NCI-H146 treated with DMSO at 0.1 percent for 48 hours (cell line): ENCODE measurements at regions not wholly inside any gene's neighbourhood (a gene's known extent, or its start where the extent isn't known, plus 50 kb on each side); places are given as distances from the start of the nearest gene placed in this dataset.

Experiments used
- DNase-seq: peaks from one replicate; lab custom pipeline; 2025; ENCODE audit not compliant: unreplicated experiment; lab: John Stamatoyannopoulos, UW

DNA sequence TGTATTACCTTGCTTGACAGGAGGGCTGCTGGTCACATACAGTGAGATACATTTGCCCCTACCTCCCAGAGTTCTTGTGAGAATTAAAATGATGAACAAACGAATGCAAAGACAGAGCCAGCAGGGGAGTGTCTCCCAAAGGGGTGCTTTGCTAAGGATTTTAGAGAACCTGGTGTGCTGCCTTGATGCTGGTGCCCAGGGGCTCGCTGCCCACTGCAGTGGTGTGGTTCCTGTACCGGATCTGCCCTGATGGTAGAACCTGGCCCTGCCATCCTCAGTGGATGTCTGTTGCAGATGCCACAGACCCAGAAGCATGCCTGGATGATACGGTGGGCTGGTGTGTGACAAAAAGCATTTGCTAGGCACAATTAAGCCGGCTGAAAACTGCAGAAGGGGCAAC is 414.8 kb upstream of the HS6ST1 start:
- DNase-seq, result no peak

DNA sequence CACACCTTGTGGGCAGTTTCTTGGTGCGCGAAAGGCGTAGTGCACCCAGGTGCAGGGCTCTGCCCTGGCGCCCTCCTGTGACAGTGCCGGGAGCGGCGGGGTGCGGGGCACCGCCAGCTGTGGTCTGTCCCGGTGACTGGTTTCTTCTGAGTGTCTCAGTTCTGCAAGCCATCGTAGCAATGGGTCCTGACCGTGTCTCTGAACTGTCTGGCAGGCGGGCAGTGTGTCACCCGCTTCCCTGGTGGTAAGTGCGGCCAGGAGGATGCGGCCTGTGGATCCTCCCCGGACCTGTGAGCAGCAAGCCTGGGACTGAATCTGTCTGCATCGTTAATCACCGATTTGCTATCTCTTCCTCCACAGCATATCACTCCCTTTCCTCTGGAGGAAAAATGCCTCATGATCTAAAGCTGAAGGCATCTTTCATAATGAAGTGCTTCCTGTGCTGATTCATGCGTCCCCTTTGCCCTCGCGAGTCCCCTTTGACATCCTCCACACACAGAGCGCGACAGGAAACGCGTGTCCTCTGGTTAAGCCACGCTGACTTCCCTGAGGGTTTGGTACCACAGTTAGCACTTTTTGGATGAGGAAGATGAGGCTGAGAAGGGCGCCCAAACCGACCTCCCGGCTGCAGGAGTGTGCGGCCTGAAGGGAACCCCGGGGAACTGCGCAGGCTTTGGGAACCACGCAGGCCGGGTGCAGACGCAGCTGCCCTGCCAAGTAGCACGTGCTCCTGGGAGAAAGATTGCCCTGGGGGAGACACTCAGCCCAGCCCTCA is 416.0 kb upstream of the HS6ST1 start:
- no peak for DNase-seq

GRCh38 chr2:128735296-128735960 is 416.8 kb upstream of the HS6ST1 start:
- DNase-seq, result no peak

DNA sequence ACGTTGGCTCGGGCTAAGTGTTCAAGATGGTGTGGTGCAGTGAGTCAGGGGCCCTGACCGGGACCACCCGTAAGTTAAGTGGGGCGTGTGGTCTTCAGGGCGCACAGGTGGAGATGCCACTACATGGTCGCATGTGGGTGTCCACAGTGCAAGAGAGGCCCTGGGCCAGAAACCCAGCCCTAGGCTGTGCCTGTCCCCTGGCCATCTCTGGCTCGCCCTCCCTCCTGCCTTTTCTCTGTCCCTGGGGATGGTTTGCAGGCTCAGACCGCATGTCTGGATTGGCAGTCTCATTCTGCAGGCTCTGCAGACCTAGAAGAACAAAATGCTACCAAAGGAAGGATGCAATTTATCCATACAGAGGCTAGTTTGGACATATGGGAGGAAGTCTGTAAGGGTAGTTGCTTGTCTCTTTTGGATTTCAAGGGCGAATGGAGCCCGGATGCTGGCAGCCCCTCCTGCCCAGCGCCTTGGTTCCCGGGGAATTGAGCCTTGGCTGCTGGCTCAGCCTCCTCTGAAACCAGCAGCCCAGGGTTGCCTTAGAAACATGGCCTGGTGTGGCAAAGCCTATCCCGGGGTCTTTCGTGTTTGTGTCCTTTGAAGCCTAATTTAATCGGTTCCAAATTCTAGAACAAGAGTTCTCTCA is 417.5 kb upstream of the HS6ST1 start:
- DNase-seq, result no peak

DNA sequence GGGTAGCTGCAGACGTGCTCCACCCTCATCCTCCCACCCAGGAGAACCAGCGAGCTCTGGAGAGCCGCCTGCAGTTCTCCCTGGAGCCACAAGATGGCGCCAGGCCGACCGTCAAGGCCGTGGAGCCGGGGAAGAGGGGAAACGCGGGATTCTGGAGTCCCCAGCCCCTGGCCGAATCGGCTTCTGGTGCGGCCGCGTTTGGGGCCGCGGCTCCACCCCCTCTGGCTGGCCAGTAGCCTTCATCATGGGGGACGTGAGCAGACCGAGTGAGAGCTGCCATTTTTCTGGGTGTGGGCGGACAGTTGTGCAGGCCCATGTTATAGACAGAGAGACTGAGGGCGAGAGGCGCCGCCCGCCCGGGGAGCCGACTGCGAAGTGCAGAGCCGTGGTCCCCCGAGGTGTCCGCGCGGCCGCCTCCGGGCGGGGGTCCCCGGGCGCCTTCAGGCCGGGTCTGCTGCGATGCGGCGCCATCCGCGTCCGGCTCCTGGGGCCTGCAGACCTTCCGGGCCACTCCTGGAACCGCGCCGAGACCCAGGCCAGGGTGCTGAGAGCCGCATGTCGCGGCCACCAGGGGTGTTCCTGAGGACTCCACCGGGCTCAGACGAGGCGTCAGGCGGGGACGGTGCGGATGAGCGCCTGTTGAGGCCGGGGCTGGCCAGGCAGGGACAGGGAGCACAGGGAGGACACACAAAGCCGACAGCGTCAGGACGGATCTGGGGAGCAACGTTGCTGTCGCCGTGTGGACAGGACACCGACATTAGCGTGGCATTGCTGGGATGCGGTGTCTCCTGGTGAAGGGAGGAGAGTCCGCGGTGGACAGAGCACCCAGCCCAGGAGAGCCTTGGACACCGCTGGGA is 418.2 kb upstream of the HS6ST1 start:
- no peak for DNase-seq

GRCh38 chr2:128737546-128737826 is 418.8 kb upstream of the HS6ST1 start:
- no peak for DNase-seq

GRCh38 chr2:128738446-128739110 is 419.9 kb upstream of the HS6ST1 start:
- DNase-seq, result no peak

DNA sequence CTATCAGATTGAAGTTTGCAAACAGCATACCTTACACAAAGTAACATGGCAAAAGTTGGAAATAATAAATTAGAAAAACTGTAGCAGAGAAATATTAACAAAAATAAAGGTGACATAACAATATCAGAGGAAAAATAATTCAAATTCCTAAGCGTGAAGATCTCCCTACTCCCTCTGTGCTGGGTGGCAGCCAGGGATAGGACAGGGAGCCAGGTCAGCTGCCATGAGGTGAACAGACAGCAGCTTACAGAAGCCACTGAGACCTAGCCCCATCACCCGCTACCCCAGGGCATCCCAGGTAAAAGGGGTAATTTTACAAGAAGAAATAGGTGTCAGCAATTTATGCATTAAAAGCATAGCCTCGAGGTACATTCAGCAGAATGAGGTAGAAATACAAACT is 423.8 kb upstream of the HS6ST1 start:
- DNase-seq, result no peak

DNA sequence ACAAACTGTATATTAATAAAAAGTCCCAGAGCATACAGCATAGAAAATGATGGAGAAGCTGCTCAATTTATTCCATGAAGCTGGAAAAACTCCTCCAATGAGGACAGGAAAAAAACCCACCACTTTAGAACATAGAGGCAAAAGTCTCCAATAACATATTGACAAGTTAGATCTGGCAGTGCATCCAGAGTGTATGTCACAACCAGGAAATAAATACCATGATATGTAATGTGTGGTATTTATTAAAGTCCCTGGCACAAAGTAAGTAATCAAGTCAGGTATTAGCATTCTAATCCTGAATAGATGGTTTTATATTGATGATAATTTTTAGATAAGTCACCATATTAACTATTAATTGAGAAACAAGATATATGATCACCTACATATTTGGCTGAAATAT is 427.3 kb upstream of the HS6ST1 start:
- DNase-seq, result no peak

DNA sequence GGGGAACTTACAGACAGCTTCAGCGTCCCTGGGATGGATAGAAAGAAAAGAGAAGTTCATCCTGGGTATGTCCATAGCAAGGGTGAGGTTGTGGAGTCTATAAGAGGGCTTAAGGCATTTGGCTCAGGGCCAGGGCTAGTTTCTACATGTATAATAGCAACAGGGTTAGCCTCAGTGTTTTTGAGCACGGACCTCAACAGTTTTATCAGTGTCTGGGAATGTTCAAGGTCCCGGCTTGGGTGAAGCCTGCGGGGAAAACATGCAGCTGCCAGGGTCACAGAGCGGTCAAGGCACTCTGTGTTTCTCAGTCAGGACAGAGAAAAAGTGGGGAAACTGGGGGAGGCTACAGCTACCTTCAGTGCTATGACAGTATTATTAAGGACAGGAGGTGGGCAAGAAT is 427.7 kb upstream of the HS6ST1 start:
- no peak for DNase-seq

GRCh38 chr2:128748336-128748735 is 429.7 kb upstream of the HS6ST1 start:
- no peak for DNase-seq

DNA sequence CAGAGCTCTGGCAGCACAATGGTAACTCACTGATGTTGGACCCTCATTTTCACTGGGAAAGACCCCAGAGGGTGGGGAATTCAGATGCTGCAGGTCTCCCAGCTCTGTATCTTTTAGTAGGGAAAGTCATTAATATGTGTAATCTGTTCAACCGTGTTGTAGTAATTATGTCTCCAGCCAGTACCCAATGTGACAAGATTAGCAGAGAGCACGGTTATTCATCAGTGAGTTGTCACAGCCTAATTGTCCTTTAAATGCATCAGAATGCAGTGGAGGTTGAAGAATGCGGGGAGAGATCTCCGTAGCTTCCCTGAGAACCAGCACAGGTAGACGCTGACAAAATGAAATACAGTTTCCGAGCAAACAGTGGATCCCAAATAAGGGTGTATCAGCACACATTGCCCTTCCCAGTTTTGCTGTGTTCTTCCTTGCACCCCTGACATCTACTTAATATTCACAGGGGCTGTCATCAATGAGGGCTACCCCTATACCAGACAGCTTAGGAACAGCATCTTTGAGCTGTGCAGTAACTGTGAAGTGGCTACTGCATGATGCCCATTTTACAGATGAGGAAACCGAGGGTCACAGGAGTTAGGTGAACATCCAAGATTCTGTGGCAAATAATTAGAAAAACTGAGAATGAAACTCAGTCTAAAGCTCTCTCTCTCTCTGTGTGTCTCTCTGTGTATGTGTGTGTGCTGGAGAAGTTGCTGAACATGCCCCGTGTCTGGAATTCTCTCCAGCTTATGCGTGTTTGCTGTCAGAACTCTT is 430.4 kb upstream of the HS6ST1 start:
- no peak for DNase-seq

GRCh38 chr2:128750328-128751165 is 431.9 kb upstream of the HS6ST1 start:
- no peak for DNase-seq

DNA sequence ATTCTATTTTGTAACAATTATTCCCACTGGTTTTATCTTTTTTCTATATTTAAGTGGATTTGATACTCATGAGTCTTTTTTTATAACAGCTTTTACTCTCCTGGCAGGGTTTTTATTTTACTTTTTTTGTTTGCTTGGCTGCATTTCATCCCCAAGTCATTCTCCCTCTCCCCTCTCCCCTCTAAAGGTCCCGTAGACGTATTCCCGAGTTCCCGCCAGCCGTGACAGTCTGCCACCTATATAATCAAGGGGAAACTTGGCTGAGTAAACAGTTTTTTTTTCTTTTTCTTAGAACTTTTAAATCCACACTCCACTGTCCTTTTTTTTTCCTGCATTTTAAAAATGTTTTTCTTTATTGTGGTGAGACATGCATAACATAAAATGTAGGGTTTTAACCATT is 433.1 kb upstream of the HS6ST1 start:
- DNase-seq, result no peak

GRCh38 chr2:128752691-128753263 is 434.1 kb upstream of the HS6ST1 start:
- DNase-seq, result no peak

- DNase-seq, result no peak
Observed at GRCh38 chr2:128753321-128753720, 434.7 kb upstream of the HS6ST1 start.

DNA sequence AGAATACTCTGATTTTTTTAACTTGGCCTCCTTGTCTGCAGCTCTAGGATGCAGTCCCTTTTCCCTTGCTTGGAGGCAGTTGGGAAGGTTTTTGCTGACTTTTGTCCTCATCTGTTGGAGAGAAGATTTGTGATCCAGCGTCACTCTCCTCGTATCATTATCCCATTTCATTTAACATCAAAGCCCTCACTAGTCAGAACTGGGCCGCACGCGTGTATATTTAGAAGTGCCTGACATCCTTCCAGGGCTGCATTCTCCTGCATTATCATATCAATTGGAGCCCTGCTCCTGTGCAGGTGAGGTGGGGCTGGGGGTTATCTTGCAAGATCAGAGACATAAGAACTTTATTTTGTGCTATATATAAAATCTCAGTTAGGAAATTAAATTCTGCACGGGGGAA is 435.1 kb upstream of the HS6ST1 start:
- DNase-seq, result no peak

DNA sequence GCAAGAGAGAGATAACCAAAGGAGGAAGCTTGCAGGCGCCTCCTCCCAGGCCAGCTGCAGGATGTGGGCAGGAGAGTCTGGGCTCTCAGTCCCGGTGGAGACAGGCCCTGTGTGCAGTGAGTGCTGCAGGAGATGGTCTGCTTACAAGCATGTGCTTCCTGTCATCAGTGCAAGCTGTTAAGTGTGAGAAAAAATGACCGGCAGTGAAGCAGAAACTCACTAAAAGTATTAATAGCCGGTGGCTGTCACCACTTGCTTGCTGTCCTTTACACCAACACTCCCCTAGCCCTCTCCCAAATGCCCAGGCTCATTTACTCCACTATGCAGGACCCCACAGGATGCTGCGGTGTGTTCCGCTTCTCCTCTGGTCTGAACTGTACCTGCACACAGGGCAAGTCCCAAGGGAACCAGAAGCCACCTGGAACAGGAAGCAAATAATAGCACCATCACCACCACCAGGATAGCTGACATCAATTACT is 435.6 kb upstream of the HS6ST1 start:
- DNase-seq, result peak; percentile 3
